ENCODE measurements at regions not wholly inside any gene's neighbourhood (a gene's known extent, or its start where the extent isn't known, plus 50 kb on each side); places are given as distances from the start of the nearest gene placed in this dataset.
"Not testable (repeated sequence)": the region's sequence is repeated elsewhere in the genome, so short reads cannot be mapped to it uniquely, and the experiment has no call there.

- H3K4me3 ChIP-seq (ENCODE audit: low read depth, low read length): no peak overlapping the region
- DNase-seq (ENCODE audit: low read depth): peak; percentile 0
- no peak for TF ChIP-seq CTCF (IDR thresholded peaks at IDR 0.05; ENCODE audit: control insufficient read depth, extremely low read depth, insufficient read depth)
These were observed 221.8 kb downstream of the TMEM121 start for GRCh38 chr14:105748204-105748578.

- DNase-seq (ENCODE audit: low read depth); H3K4me3 ChIP-seq (ENCODE audit: low read depth, low read length): not testable (repeated sequence)
These were observed 222.3 kb downstream of the TMEM121 start for GRCh38 chr14:105748710-105749109.

GRCh38 chr14:105749870-105750541 is 223.6 kb downstream of the TMEM121 start:
- DNase-seq (ENCODE audit: low read depth); H3K4me3 ChIP-seq (ENCODE audit: low read depth, low read length): not testable (repeated sequence)

GRCh38 chr14:105751291-105751751 is 224.9 kb downstream of the TMEM121 start:
- DNase-seq (ENCODE audit: low read depth); H3K4me3 ChIP-seq (ENCODE audit: low read depth, low read length): not testable (repeated sequence)

GRCh38 chr14:105752420-105752819 is 226.0 kb downstream of the TMEM121 start:
- not testable (repeated sequence) for DNase-seq (ENCODE audit: low read depth); H3K4me3 ChIP-seq (ENCODE audit: low read depth, low read length)

- TF ChIP-seq CTCF (IDR thresholded peaks at IDR 0.05; ENCODE audit: control insufficient read depth, extremely low read depth, insufficient read depth): no peak
- no peak for DNase-seq (ENCODE audit: low read depth)
- H3K4me3 ChIP-seq (ENCODE audit: low read depth, low read length): no peak overlapping the region
These were observed 234.4 kb downstream of the TMEM121 start for GRCh38 chr14:105760691-105761344.

GRCh38 chr14:105761345-105761740 is 235.0 kb downstream of the TMEM121 start:
- not testable (repeated sequence) for H3K4me3 ChIP-seq (ENCODE audit: low read depth, low read length); DNase-seq (ENCODE audit: low read depth)

- no peak for TF ChIP-seq CTCF (IDR thresholded peaks at IDR 0.05; ENCODE audit: control insufficient read depth, extremely low read depth, insufficient read depth)
- no peak for DNase-seq (ENCODE audit: low read depth)
- no peak overlapping the region for H3K4me3 ChIP-seq (ENCODE audit: low read depth, low read length)
These were observed 235.5 kb downstream of the TMEM121 start for GRCh38 chr14:105761842-105762241.

- H3K4me3 ChIP-seq (ENCODE audit: low read depth, low read length); DNase-seq (ENCODE audit: low read depth): not testable (repeated sequence)
These were observed 235.9 kb downstream of the TMEM121 start for GRCh38 chr14:105762262-105762661.

GRCh38 chr14:105764254-105764901 is 238.0 kb downstream of the TMEM121 start:
- DNase-seq (ENCODE audit: low read depth); H3K4me3 ChIP-seq (ENCODE audit: low read depth, low read length): not testable (repeated sequence)

- not testable (repeated sequence) for H3K4me3 ChIP-seq (ENCODE audit: low read depth, low read length); DNase-seq (ENCODE audit: low read depth)
These were observed 238.9 kb downstream of the TMEM121 start for GRCh38 chr14:105765072-105765825.
